GM10266 (cell line): ENCODE measurements at regions not wholly inside any gene's neighbourhood (a gene's known extent, or its start where the extent isn't known, plus 50 kb on each side); places are given as distances from the start of the nearest gene placed in this dataset.

Experiments used
- DNase-seq: peaks from one replicate; pipeline ENCODE4 v3.0.0; 2012; ENCODE audit errors: extremely low spot score
- TF ChIP-seq, protein P1 (sequence below): IDR thresholded peaks from 2 replicates; pipeline ENCODE4 v1.5.1; 2012; ENCODE audit warnings: mild to moderate bottlenecking, low read depth; ENCODE audit not compliant: control insufficient read depth, insufficient read depth; ENCODE audit errors: missing control alignments

DNA sequence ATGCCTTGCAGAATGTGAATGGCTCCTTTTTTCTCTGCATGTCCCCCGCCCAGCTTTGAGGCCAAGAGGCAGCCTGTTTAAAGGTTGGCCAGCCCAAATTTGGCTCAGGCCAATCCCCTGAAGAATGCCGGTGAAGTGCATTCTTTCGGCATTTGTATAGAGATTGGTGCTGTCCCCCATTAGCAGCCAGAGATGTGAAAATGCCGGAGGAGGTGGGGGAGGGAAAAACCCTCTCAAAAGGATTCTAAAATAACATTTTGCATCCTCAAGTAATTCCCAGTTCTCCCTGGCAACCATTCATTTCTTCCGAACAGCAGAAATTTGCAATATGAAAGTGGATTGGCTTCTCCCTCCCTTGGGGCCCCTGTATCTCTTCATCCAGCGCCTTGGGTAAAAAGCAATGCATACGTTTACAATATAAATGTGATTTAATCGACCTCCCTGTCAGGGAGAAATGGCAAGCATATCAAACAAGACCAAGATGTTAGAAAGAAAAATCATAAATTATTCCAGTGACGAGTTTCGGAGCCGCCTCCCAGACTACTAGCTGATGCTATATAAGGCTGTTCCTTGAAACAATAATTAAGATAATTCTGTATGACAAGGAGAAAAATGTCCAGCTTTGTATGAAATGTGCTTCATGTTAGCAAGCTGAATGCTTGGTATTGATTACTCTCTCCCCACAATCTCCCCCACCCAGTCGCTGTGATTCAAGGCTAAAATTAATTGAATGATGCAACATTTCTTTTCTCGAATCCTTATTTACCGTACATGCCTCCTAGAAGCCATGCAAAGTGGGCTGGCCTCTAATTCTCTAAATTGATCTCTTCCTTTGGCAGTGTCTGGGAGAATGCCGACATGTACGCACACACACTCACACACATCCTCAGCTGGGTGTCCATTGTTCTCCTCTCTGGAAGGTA is 323.7 kb downstream of the RPS24 start:
- no peak for DNase-seq

DNA sequence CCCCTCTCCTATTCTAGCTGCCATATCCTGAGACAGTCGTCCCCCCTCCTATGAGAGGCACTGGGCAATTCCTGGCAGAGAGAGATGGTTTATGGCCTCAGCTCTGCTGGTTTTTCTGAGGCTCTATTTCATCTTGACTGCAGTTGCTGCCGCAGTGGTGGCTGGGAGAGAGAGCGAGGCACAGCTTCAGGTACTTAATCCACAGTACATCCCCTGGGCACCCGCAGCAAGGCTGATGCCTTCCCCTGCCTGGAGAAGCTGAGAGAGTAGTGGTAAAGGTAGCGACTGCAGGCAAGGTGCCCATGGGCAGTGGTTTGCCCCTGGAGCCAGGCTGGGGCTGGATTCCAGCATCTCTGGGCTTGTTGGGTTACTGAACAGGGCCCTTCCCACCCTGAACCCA is 324.7 kb downstream of the RPS24 start:
- TF ChIP-seq, protein P1, sequence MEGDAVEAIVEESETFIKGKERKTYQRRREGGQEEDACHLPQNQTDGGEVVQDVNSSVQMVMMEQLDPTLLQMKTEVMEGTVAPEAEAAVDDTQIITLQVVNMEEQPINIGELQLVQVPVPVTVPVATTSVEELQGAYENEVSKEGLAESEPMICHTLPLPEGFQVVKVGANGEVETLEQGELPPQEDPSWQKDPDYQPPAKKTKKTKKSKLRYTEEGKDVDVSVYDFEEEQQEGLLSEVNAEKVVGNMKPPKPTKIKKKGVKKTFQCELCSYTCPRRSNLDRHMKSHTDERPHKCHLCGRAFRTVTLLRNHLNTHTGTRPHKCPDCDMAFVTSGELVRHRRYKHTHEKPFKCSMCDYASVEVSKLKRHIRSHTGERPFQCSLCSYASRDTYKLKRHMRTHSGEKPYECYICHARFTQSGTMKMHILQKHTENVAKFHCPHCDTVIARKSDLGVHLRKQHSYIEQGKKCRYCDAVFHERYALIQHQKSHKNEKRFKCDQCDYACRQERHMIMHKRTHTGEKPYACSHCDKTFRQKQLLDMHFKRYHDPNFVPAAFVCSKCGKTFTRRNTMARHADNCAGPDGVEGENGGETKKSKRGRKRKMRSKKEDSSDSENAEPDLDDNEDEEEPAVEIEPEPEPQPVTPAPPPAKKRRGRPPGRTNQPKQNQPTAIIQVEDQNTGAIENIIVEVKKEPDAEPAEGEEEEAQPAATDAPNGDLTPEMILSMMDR: no peak
- DNase-seq: no peak

More for the DNA sequence above, 323.7 kb downstream of the RPS24 start:
- TF ChIP-seq, protein P1: no peak

DNA sequence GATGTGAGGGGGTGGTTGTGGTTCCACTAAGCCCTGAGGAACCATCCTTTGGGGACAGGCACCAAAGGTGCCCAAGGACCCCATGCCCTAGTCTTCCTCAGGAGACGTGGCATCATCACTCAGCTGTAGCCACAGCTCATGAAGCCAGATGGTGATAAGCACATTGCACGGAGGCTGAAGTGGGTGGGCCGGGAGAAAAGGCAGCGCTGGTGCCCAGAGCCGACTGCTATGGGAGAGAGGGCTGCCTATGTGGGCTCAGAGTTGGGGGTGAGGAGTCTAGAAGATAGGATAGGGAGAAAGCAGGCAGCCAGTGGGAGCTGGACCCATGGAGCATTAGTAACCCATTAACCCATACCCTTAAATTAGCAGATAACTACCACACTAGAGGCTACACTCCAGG is 325.3 kb downstream of the RPS24 start:
- TF ChIP-seq, protein P1: no peak
- DNase-seq: no peak

DNA sequence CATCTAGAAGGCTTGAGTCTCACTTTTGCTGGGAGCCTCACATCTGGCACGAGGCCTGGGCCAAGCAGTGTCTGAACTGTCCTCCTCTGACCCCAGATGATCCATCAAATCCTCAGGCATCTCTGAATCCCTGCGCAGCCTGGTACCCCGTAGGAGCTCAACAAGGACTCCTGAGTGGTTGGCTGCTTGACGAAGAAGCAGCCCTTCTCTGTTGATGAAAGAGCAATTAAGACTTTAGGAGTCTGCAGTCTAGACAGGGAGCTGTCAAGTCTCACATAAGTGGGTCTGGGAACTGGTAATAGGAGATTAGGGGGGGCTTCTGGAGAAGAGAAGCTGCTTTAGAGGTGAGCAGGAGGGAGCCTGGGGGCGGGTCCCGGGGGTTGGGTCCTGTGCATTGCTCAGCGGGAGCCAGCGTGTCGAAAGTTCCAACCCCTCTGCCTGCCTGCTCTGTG is 326.0 kb downstream of the RPS24 start:
- TF ChIP-seq, protein P1: no peak

DNA sequence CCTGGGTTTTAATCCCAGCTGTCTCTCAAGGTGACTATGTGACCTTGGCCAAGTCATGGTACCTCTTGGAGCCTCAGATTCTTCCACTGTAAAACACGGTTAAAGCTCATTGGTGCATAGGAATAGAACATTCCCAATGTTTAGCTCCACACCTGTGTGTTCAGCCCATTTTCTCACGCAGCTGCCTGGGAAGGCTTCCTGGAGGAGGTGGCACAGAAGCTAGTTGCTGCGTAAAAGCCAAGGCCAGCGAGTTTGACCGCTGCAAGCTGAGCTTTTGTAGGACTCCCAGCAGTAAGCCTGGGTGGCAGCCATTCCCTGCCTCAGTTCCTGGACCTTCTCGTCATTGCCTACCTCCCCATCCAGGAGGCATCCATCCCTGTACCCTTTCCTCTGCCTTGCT is 326.6 kb downstream of the RPS24 start:
- TF ChIP-seq, protein P1: no peak
- no peak for DNase-seq

More for the DNA sequence above, 326.0 kb downstream of the RPS24 start:
- no peak for DNase-seq

DNA sequence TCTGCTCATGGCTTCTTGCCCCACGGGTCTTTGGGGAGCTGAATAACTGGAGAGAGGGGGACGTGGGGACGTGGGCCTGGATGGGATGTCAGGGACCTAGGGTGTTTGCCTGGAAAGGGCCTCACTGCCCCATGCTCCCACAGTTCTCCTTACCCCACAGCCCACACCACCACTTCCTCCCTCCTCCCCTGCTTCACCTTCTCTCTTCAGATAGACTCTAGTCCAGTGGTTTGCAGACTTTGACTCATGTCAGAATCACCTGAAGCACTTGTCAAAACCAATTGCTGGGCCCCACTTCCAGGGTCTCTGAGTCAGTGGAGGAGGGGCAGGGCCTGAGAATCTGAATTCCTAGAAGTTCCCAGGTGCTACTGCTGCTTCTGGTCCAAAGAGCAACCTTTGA is 327.4 kb downstream of the RPS24 start:
- TF ChIP-seq, protein P1: no peak
- no peak for DNase-seq

DNA sequence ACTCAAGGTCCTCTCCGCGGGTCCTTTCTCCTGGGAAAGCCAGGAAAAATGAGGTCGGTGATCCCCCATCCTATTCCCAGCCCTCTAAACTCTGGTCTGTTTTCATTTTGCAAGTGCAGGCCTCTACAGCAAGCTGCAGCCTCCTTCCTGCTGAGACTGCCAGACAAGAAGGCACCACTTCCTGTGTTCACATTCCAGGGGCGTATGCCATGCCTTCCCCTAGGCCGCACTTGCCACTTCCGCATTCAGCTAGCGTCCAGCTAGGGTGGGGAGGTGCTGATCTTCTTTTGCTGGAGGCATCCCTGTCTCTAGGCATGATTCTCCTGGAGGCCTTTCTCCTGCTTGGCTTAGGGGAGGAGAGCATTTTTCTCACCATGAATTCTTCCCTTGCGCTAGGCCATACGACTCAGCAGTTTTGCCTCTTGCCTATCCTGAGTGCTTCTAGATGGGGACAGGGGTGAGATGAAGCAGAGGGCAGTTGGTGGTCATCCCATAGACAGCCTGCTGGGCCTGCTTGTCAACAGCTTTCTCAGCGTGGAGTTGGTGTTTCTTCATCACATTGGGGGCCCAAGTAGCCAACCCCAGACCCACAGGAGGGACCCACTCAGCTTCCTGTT is 328.9 kb downstream of the RPS24 start:
- TF ChIP-seq, protein P1: no peak
- no peak for DNase-seq
